Ovary (tissue), 7 donors: ENCODE measurements at regions not wholly inside any gene's neighbourhood (a gene's known extent, or its start where the extent isn't known, plus 50 kb on each side); places are given as distances from the start of the nearest gene placed in this dataset.

Experiments used
- DNase-seq, 5 donors: peaks; one replicate each; pipeline ENCODE4 v3.0.0-alpha.2; 2019 to 2020
- H3K27ac ChIP-seq, 2 donors: fragments of 200-600 bp; one replicate each; pipeline versions ENCODE4 v1.5.1 to v1.8.0; 2019 to 2022
- H3K27me3 ChIP-seq: fragments of 200-600 bp; one replicate; pipeline ENCODE4 v1.8.0; 2022
- H3K36me3 ChIP-seq: fragments of 200-600 bp; sonication (generic); one replicate; pipeline ENCODE4 v1.5.1; 2019
- H3K4me1 ChIP-seq: one replicate; pipeline ENCODE4 v1.8.1; 2013; ENCODE audit warnings: mild to moderate bottlenecking, moderate library complexity; ENCODE audit not compliant: insufficient read depth
- H3K4me3 ChIP-seq: fragments of 200-600 bp; sonication (generic); one replicate; pipeline ENCODE4 v1.5.1; 2017
- H3K9me3 ChIP-seq, 2 donors: fragments of 200-600 bp in 1 of 2; sonication (generic) in 1 of 2; one replicate each; pipeline versions ENCODE4 v1.5.1 to v1.8.1; 2013 to 2019; ENCODE audit warnings: mild to moderate bottlenecking in 1 of 2, moderate library complexity in 1 of 2
- EP300 ChIP-seq: sonication (generic); formaldehyde crosslinking; IDR thresholded peaks from one replicate; pipeline ENCODE4 v1.6.1; 2017; ENCODE audit warnings: antibody characterized with exemption
- POLR2A ChIP-seq: fragments of 450-650 bp; IDR thresholded peaks from one replicate; pipeline ENCODE4 v1.6.1; 2017; ENCODE audit warnings: antibody characterized with exemption, mild to moderate bottlenecking, moderate library complexity
- WGBS, 3 donors: extraction: QIAGEN DNeasy Blood & Tissue Kit in 1 of 3; methylation state at CpG; one replicate each; pipeline versions ENCODE4 v1.1.5 to v1.1.7; 2013 to 2017; 5-methylcytosine and 5-hydroxymethylcytosine counted together
- intact Hi-C, 4 donors: fragments of 100-400 bp; cut with DNase I; formaldehyde crosslinking; loops; one replicate each; pipeline versions ENCODE4 v1.11.0 to v1.15.1; 2022 to 2023
- TF ChIP-seq, protein P1 (sequence below), 3 donors: fragments of 450-650 bp in 2 of 3; fragments of 200-600 bp in 1 of 3; IDR thresholded peaks; one replicate each; pipeline versions ENCODE4 v1.5.1 to v1.8.0; 2016 to 2022; ENCODE audit warnings: antibody characterized with exemption in 3 of 3, mild to moderate bottlenecking in 1 of 3
- donor health status: DM: no; HTN: no; CAD: no; lungs with moderate emphysema.
- donor health status: DM: no; HTN: no; CAD: no.
- donor health status: Bipolar disorder and iron deficiency.
- donor health status: DM: no; HTN: no; CAD: no.
- donor health status: DM: yes; HTN: yes; CAD: no.

DNA sequence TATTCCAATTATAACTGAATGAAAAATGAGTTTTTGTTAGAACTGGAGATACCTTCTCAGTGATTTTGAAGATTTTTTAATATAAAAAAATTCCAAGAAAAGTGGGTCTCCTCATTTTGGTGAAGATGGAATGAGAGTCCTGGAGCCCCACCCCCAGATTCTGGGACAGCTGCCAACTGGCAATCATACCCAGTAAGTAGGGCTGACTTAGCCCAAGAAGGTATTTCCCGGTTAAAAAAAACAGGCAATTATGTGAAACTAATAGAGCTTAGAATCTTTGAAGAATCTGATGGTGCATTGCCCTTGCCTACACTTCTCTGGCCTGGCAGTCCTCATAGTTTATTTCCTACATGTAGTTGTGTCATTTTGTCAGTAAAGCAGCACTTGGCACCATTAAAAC, 52.8 kb upstream of the VWDE start:
- no peaks in the 10 kb centered on the region for H3K36me3 ChIP-seq
- no peak for DNase-seq
- TF ChIP-seq EP300: no peak
- TF ChIP-seq POLR2A: no peak
- TF ChIP-seq, protein P1, sequence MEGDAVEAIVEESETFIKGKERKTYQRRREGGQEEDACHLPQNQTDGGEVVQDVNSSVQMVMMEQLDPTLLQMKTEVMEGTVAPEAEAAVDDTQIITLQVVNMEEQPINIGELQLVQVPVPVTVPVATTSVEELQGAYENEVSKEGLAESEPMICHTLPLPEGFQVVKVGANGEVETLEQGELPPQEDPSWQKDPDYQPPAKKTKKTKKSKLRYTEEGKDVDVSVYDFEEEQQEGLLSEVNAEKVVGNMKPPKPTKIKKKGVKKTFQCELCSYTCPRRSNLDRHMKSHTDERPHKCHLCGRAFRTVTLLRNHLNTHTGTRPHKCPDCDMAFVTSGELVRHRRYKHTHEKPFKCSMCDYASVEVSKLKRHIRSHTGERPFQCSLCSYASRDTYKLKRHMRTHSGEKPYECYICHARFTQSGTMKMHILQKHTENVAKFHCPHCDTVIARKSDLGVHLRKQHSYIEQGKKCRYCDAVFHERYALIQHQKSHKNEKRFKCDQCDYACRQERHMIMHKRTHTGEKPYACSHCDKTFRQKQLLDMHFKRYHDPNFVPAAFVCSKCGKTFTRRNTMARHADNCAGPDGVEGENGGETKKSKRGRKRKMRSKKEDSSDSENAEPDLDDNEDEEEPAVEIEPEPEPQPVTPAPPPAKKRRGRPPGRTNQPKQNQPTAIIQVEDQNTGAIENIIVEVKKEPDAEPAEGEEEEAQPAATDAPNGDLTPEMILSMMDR (IDR thresholded peaks at IDR 0.05): no peak
- H3K4me1 ChIP-seq: no peaks in the 10 kb centered on the region
- 14 to 34% (median 17%) methylated on average over 1 of the region's 1 CpG for WGBS, 3 donors
- intact Hi-C loops: no loop called here
- H3K27ac ChIP-seq: no peak overlapping the region
- no peak overlapping the region for H3K4me3 ChIP-seq
- H3K27me3 ChIP-seq: no peaks in the 10 kb centered on the region
- H3K9me3 ChIP-seq: no peaks in the 10 kb centered on the region

GRCh38 chr7:12458520-12459131, 55.0 kb upstream of the VWDE start:
- no peak for DNase-seq
- Histone ChIP-seq H3K4me1 (no peaks in the 10 kb centered on the region), H3K4me3 (no peak overlapping the region), H3K9me3 (no peaks in the 10 kb centered on the region), H3K36me3 (no peaks in the 10 kb centered on the region), H3K27me3 (no peaks in the 10 kb centered on the region), H3K27ac (no peak overlapping the region)
- TF ChIP-seq, protein P1 (IDR thresholded peaks at IDR 0.05): peak in 1 of 3 donors; percentile 7
- TF ChIP-seq EP300: no peak
- intact Hi-C loops: no loop called here
- WGBS, 3 donors: 37 to 54% (median 40%) methylated on average over 4 of the region's 4 CpGs

GRCh38 chr7:12467837-12468236, 64.2 kb upstream of the VWDE start:
- no peak overlapping the region for H3K4me3 ChIP-seq
- no peaks in the 10 kb centered on the region for H3K36me3 ChIP-seq
- H3K27ac ChIP-seq: no peak overlapping the region
- H3K9me3 ChIP-seq: no peaks in the 10 kb centered on the region
- no peak for TF ChIP-seq EP300
- no peak for TF ChIP-seq POLR2A
- TF ChIP-seq, protein P1 (IDR thresholded peaks at IDR 0.05): no peak
- no peak for DNase-seq
- 45 to 59% (median 54%) methylated on average over 1 of the region's 1 CpG for WGBS, 3 donors
- no peaks in the 10 kb centered on the region for H3K4me1 ChIP-seq
- intact Hi-C loops: no loop called here
- no peaks in the 10 kb centered on the region for H3K27me3 ChIP-seq

DNA sequence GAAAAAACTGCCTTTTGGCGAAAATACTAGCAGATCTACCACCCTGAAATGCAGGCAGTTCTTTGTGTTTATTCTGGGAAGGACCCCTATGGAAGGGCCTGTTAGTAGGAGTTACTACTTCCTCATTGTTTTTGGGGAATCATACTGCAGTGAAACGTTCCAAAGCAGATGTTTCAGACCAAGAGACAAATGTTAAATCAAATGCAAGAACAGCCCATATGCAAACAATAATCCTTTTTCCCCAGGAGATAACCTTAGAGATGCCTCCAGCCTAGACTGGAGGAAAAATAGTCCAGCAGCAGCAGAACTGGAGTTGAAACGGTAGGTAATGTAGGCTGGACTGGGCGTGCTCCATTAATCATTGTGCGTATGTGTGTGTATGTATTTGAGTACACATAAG, 65.9 kb upstream of the VWDE start:
- Histone ChIP-seq H3K27ac (no peak overlapping the region), H3K9me3 (no peaks in the 10 kb centered on the region), H3K36me3 (no peaks in the 10 kb centered on the region), H3K4me1 (no peaks in the 10 kb centered on the region), H3K27me3 (no peaks in the 10 kb centered on the region), H3K4me3 (no peak overlapping the region)
- intact Hi-C loops: no loop called here
- no peak for TF ChIP-seq EP300
- TF ChIP-seq, protein P1 (IDR thresholded peaks at IDR 0.05): no peak
- no peak for TF ChIP-seq POLR2A
- 68 to 73% (median 69%) methylated on average over 5 of the region's 5 CpGs for WGBS, 3 donors
- no peak for DNase-seq
